ENCODE measurements at regions not wholly inside any gene's neighbourhood (a gene's known extent, or its start where the extent isn't known, plus 50 kb on each side); places are given as distances from the start of the nearest gene placed in this dataset.

- ATAC-seq (ENCODE audit: low read depth) (peak; percentile 3), DNase-seq (peak; percentile 71)
- ChIA-PET CTCF (interaction anchor here (0.9 to 1.0 kb wide), 2 partner anchors 14 to 29 kb away, joined by 3 read pairs; no protein-coding TSS in a partner anchor), POLR2A (ENCODE audit: unreplicated experiment) (interaction anchor here (0.6 kb wide), 1 partner anchor 117 kb away, joined by 3 read pairs; no protein-coding TSS in a partner anchor)
- Histone ChIP-seq H3K18ac (ENCODE audit: low read depth, low read length) (peak overlapping the region; percentile 25; the same call in 1 of the 2 replicates), H2BK15ac (ENCODE audit: low read depth, low read length) (peak overlapping the region; percentile 85; the same call in 2 of the 3 replicates), H2AK5ac (ENCODE audit: low read depth, low read length) (peak overlapping the region; percentile 13; the same call in 1 of the 2 replicates), H2BK120ac (ENCODE audit: low read depth, low read length) (peak overlapping the region; percentile 90), H3K36me3 (ENCODE audit: control insufficient read depth, insufficient read depth, low read length) (no peaks in the 10 kb centered on the region), H3K9me1 (ENCODE audit: insufficient read depth, low read length) (peaks cover 4% of the 10 kb centered on the region; the same call in 1 of the 2 replicates), H2AK9ac (replicated peaks; ENCODE audit: low read depth, low read length, poor library complexity) (no peak overlapping the region), H3K56ac (ENCODE audit: extremely low read depth, insufficient read depth, low read length) (no peak overlapping the region; the same call in 1 of the 2 replicates), H2BK20ac (ENCODE audit: low read depth, low read length) (peak overlapping the region; percentile 87; the same call in 1 of the 2 replicates), H3K23ac (ENCODE audit: low read depth, low read length) (no peak overlapping the region), H3K4me1 (ENCODE audit: control insufficient read depth, insufficient read depth, low read length) (peaks cover 12% of the 10 kb centered on the region), H3K14ac (replicated peaks; ENCODE audit: low read depth, low read length) (0 out of 2 replicates have a peak overlapping the region, but pooled peaks have one; percentile 11), H3K9me3 (ENCODE audit: control insufficient read depth, insufficient read depth, low read length) (no peaks in the 10 kb centered on the region), H4K91ac (ENCODE audit: insufficient read depth, low read depth, low read length) (peak overlapping the region; percentile 67), H4K20me1 (ENCODE audit: insufficient read depth, low read length) (no peaks in the 10 kb centered on the region), H3K27me3 (ENCODE audit: control insufficient read depth, insufficient read depth, low read length) (no peaks in the 10 kb centered on the region), H4K5ac (ENCODE audit: low read depth, low read length) (no peak overlapping the region; the same call in 1 of the 2 replicates), H3K4me3 (ENCODE audit: insufficient read depth, low read depth, low read length) (no peak overlapping the region), H2BK5ac (ENCODE audit: low read depth, low read length, poor library complexity, severe bottlenecking) (peak overlapping the region; percentile 42), H3K9ac (ENCODE audit: low read depth, low read length) (no peak overlapping the region), H3K4me2 (ENCODE audit: low read depth, low read length) (no peak overlapping the region; the same call in 1 of the 2 replicates), H3K79me1 (ENCODE audit: low read depth in 1 of 2, low read length in 2 of 2) (no peaks in the 10 kb centered on the region), H4K8ac (ENCODE audit: low read depth in 2 of 2, low read length in 2 of 2) (peak overlapping the region in 1 of 2 experiments; percentile 55; a peak in 3 of 4 replicates), H2AFZ (replicated peaks; ENCODE audit: low read length, poor library complexity) (no peak overlapping the region), H3K27ac (ENCODE audit: insufficient read depth, low read length) (no peak overlapping the region), H3K4ac (ENCODE audit: low read depth, low read length) (peak overlapping the region; percentile 83; the same call in 1 of the 2 replicates)
- in situ Hi-C loops (cut with MboI; ENCODE audit: low sequenced_read_pairs): no loop called here
- no TSS peak for BruUV-seq (replicated peaks)
- WGBS, 2 experiments (ENCODE audit: extremely low coverage in 2 of 2, insufficient read length in 1 of 2): no CpG with 5 or more reads among the region's 4 CpGs
- dilution Hi-C loops (cut with HindIII; ENCODE audit: low sequenced_read_pairs, unreplicated experiment): no loop called here
- TF ChIP-seq FOS (IDR thresholded peaks at IDR 0.05; ENCODE audit: low read depth, low read length) (peak; percentile 47; the same call in 1 of the 2 replicates), NFE2L2 (IDR thresholded peaks at IDR 0.05; ENCODE audit: low read depth, low read length) (no peak), ELK1 (IDR thresholded peaks at IDR 0.05; ENCODE audit: borderline replicate concordance, low read depth, low read length) (no peak), BHLHE40 (IDR thresholded peaks at IDR 0.05; ENCODE audit: low read depth, low read length) (peak; percentile 13; the same call in 1 of the 2 replicates), RCOR1 (IDR thresholded peaks at IDR 0.05; ENCODE audit: insufficient replicate concordance, low read length) (peak; percentile 48)
- intact Hi-C loops (cut with micrococcal nuclease): loop anchor here (10.0 kb wide), 1 partner anchor 410 kb away; no protein-coding TSS in a partner anchor
Measured at GRCh38 chr9:107755246-107755645, 265.7 kb upstream of the KLF4 start.
